CD14-positive monocyte (primary cell): ENCODE measurements at regions not wholly inside any gene's neighbourhood (a gene's known extent, or its start where the extent isn't known, plus 50 kb on each side); places are given as distances from the start of the nearest gene placed in this dataset.

ENCODE experiments used
- DNase-seq, 3 donors: peaks; one replicate each; pipeline ENCODE4 v3.0.0-alpha.2; 2011 to 2022
- H2AFZ ChIP-seq: 2 replicates; pipeline ENCODE4 v1.6.0; 2012; ENCODE audit warnings: mild to moderate bottlenecking, low read depth, low read length, inconsistent platforms; ENCODE audit not compliant: insufficient read depth, poor library complexity, severe bottlenecking
- H3K27ac ChIP-seq, 2 donors: 1 replicate in 1 of 2; 2 replicates in 1 of 2; pipeline ENCODE4 v1.5.1; 2012 to 2013; ENCODE audit warnings: low read length in 2 of 2, control low read depth in 1 of 2, inconsistent platforms in 1 of 2, low read depth in 1 of 2, mild to moderate bottlenecking in 1 of 2
- H3K27me3 ChIP-seq, 2 donors: one replicate each; pipeline versions ENCODE4 v1.6.0 to v1.6.1; 2011 to 2013; ENCODE audit warnings: low read length in 2 of 2; ENCODE audit not compliant: control insufficient read depth in 2 of 2, insufficient read depth in 2 of 2
- H3K36me3 ChIP-seq, 2 donors: replicated peaks in 1 of 2; 1 replicate in 1 of 2; 2 replicates in 1 of 2; pipeline versions ENCODE4 v1.5.1 to v1.6.1; 2012 to 2013; ENCODE audit warnings: low read length in 2 of 2, control low read depth in 1 of 2, inconsistent platforms in 1 of 2, mild to moderate bottlenecking in 1 of 2; ENCODE audit not compliant: insufficient read depth in 2 of 2, control insufficient read depth in 1 of 2
- H3K4me1 ChIP-seq, 2 donors: 1 replicate in 1 of 2; 2 replicates in 1 of 2; pipeline versions ENCODE4 v1.5.1 to v1.6.1; 2012 to 2013; ENCODE audit warnings: low read length in 2 of 2, control low read depth in 1 of 2, inconsistent platforms in 1 of 2, mild to moderate bottlenecking in 1 of 2, moderate library complexity in 1 of 2; ENCODE audit not compliant: insufficient read depth in 2 of 2, control insufficient read depth in 1 of 2
- H3K4me2 ChIP-seq: replicated peaks from 2 replicates; pipeline ENCODE3; 2012; ENCODE audit warnings: low read length, moderate library complexity, mild to moderate bottlenecking; ENCODE audit not compliant: poor library complexity, severe bottlenecking; ENCODE audit errors: extremely low read depth
- H3K4me3 ChIP-seq, 3 experiments: fragments of 200-600 bp in 1 of 3; sonication (generic) in 1 of 3; replicated peaks in 1 of 3; 1 replicate in 2 of 3; 2 replicates in 1 of 3; pipeline ENCODE4 v1.5.1; 2011 to 2013; ENCODE audit warnings: low read length in 3 of 3, mild to moderate bottlenecking in 3 of 3, control low read depth in 2 of 3, low read depth in 2 of 3, inconsistent platforms in 1 of 3, moderate library complexity in 1 of 3
- H3K79me2 ChIP-seq: 2 replicates; pipeline ENCODE4 v1.6.0; 2012; ENCODE audit warnings: mild to moderate bottlenecking, control low read depth, inconsistent platforms, low read length, moderate library complexity; ENCODE audit not compliant: insufficient read depth
- H3K9ac ChIP-seq: 2 replicates; pipeline ENCODE4 v1.6.0; 2017; ENCODE audit warnings: low read length, mild to moderate bottlenecking; ENCODE audit not compliant: insufficient read depth, poor library complexity, severe bottlenecking
- H3K9me3 ChIP-seq, 2 donors: replicated peaks in 1 of 2; 1 replicate in 1 of 2; 2 replicates in 1 of 2; pipeline versions ENCODE4 v1.5.1 to v1.6.1; 2012 to 2013; ENCODE audit warnings: low read length in 2 of 2, control low read depth in 1 of 2; ENCODE audit not compliant: control insufficient read depth in 1 of 2, insufficient read depth in 1 of 2
- H4K20me1 ChIP-seq: 2 replicates; pipeline ENCODE4 v1.6.0; 2012; ENCODE audit warnings: mild to moderate bottlenecking, low read length, control low read depth, moderate library complexity; ENCODE audit not compliant: insufficient read depth
- H3K27ac Mint-ChIP-seq, 7 donors: one replicate each; pipeline ENCODE4 v1.8.0; 2020; ENCODE audit warnings: mild to moderate bottlenecking in 7 of 7, mixed read lengths in 7 of 7, moderate library complexity in 6 of 7, inconsistent platforms in 2 of 7
- H3K27me3 Mint-ChIP-seq, 3 donors: one replicate each; pipeline ENCODE4 v1.8.0; 2021 to 2022; ENCODE audit warnings: low read depth in 3 of 3, mild to moderate bottlenecking in 3 of 3, mixed read lengths in 3 of 3, moderate library complexity in 3 of 3, inconsistent platforms in 1 of 3
- H3K36me3 Mint-ChIP-seq, 2 donors: one replicate each; pipeline ENCODE4 v1.8.0; 2020; ENCODE audit warnings: mixed read lengths in 2 of 2, inconsistent platforms in 1 of 2, mild to moderate bottlenecking in 1 of 2
- H3K4me1 Mint-ChIP-seq: one replicate; pipeline ENCODE4 v1.8.0; 2020; ENCODE audit warnings: mild to moderate bottlenecking, mixed read lengths
- H3K4me3 Mint-ChIP-seq, 2 donors: one replicate each; pipeline ENCODE4 v1.8.0; 2020; ENCODE audit warnings: mild to moderate bottlenecking in 2 of 2, mixed read lengths in 2 of 2, moderate library complexity in 1 of 2
- H3K9me3 Mint-ChIP-seq, 7 donors: one replicate each; pipeline ENCODE4 v1.8.0; 2020 to 2022; ENCODE audit warnings: mixed read lengths in 7 of 7, mild to moderate bottlenecking in 6 of 7, moderate library complexity in 6 of 7, inconsistent platforms in 2 of 7
- CTCF ChIP-seq: fragments of 200-600 bp; IDR thresholded peaks from one replicate; pipeline ENCODE4 v1.8.0; 2022; ENCODE audit warnings: antibody characterized with exemption, mild to moderate bottlenecking
- WGBS: methylation state at CpG from one replicate; pipeline ENCODE4 v1.1.5; 2013; ENCODE audit warnings: missing lambda C conversion rate; ENCODE audit not compliant: insufficient coverage; 5-methylcytosine and 5-hydroxymethylcytosine counted together
- intact Hi-C, 2 donors: fragments of 100-400 bp; cut with micrococcal nuclease; formaldehyde crosslinking; loops; one replicate each; pipeline versions ENCODE4 v1.15.0 to v1.15.1; 2023

GRCh38 chr13:100962585-100962984 is 288.0 kb upstream of the TMTC4 start:
- no peak overlapping the region for H2AFZ ChIP-seq
- no peak overlapping the region for H3K27ac ChIP-seq
- no peak for DNase-seq
- peaks cover 0 to 11% (median 8%) of the 10 kb centered on the region in 7 donors for H3K9me3 Mint-ChIP-seq
- no peaks in the 10 kb centered on the region for H3K36me3 Mint-ChIP-seq
- no peaks in the 10 kb centered on the region for H3K4me1 ChIP-seq
- H3K27me3 Mint-ChIP-seq = peaks cover 0 to 1% (median 0%) of the 10 kb centered on the region in 3 donors
- no peaks in the 10 kb centered on the region for H3K4me1 Mint-ChIP-seq
- TF ChIP-seq CTCF = no peak
- H3K27ac Mint-ChIP-seq = no peak overlapping the region
- intact Hi-C loops = no loop called here
- peaks cover 0 to 4% of the 10 kb centered on the region in 2 donors for H3K9me3 ChIP-seq
- H3K27me3 ChIP-seq = no peaks in the 10 kb centered on the region
- H3K36me3 ChIP-seq = no peaks in the 10 kb centered on the region
- H3K79me2 ChIP-seq = no peaks in the 10 kb centered on the region
- no peak overlapping the region for H3K4me2 ChIP-seq
- no peaks in the 10 kb centered on the region for H4K20me1 ChIP-seq
- no peak overlapping the region for H3K4me3 ChIP-seq
- H3K9ac ChIP-seq = no peak overlapping the region
- WGBS = 92% methylated on average over 1 of the region's 2 CpGs
- H3K4me3 Mint-ChIP-seq = no peak overlapping the region

GRCh38 chr13:100961186-100961585 is 286.6 kb upstream of the TMTC4 start:
- Histone ChIP-seq H3K4me2 (no peak overlapping the region), H3K79me2 (no peaks in the 10 kb centered on the region), H3K9me3 (peaks cover 0 to 7% of the 10 kb centered on the region in 2 donors), H3K27me3 (no peaks in the 10 kb centered on the region), H3K4me3 (no peak overlapping the region), H2AFZ (no peak overlapping the region), H3K36me3 (no peaks in the 10 kb centered on the region), H3K27ac (no peak overlapping the region), H4K20me1 (no peaks in the 10 kb centered on the region), H3K9ac (no peak overlapping the region), H3K4me1 (no peaks in the 10 kb centered on the region)
- Mint-ChIP-seq H3K4me3 (no peak overlapping the region), H3K27ac (no peak overlapping the region), H3K36me3 (no peaks in the 10 kb centered on the region), H3K4me1 (no peaks in the 10 kb centered on the region), H3K27me3 (peaks cover 0 to 1% (median 0%) of the 10 kb centered on the region in 3 donors), H3K9me3 (peaks cover 2 to 8% (median 4%) of the 10 kb centered on the region in 7 donors)
- no peak for DNase-seq
- 86% methylated on average over 6 of the region's 7 CpGs for WGBS
- intact Hi-C loops = no loop called here
- TF ChIP-seq CTCF = no peak
